CD14-positive monocyte (primary cell): ENCODE measurements at regions not wholly inside any gene's neighbourhood (a gene's known extent, or its start where the extent isn't known, plus 50 kb on each side); places are given as distances from the start of the nearest gene placed in this dataset.

Experiments used
- DNase-seq, 3 donors: peaks; one replicate each; pipeline ENCODE4 v3.0.0-alpha.2; 2011 to 2022
- H2AFZ ChIP-seq: 2 replicates; pipeline ENCODE4 v1.6.0; 2012; ENCODE audit warnings: mild to moderate bottlenecking, low read depth, low read length, inconsistent platforms; ENCODE audit not compliant: insufficient read depth, poor library complexity, severe bottlenecking
- H3K27ac ChIP-seq, 2 donors: 1 replicate in 1 of 2; 2 replicates in 1 of 2; pipeline ENCODE4 v1.5.1; 2012 to 2013; ENCODE audit warnings: low read length in 2 of 2, control low read depth in 1 of 2, inconsistent platforms in 1 of 2, low read depth in 1 of 2, mild to moderate bottlenecking in 1 of 2
- H3K27me3 ChIP-seq, 2 donors: one replicate each; pipeline versions ENCODE4 v1.6.0 to v1.6.1; 2011 to 2013; ENCODE audit warnings: low read length in 2 of 2; ENCODE audit not compliant: control insufficient read depth in 2 of 2, insufficient read depth in 2 of 2
- H3K36me3 ChIP-seq, 2 donors: replicated peaks in 1 of 2; 1 replicate in 1 of 2; 2 replicates in 1 of 2; pipeline versions ENCODE4 v1.5.1 to v1.6.1; 2012 to 2013; ENCODE audit warnings: low read length in 2 of 2, control low read depth in 1 of 2, inconsistent platforms in 1 of 2, mild to moderate bottlenecking in 1 of 2; ENCODE audit not compliant: insufficient read depth in 2 of 2, control insufficient read depth in 1 of 2
- H3K4me1 ChIP-seq, 2 donors: 1 replicate in 1 of 2; 2 replicates in 1 of 2; pipeline versions ENCODE4 v1.5.1 to v1.6.1; 2012 to 2013; ENCODE audit warnings: low read length in 2 of 2, control low read depth in 1 of 2, inconsistent platforms in 1 of 2, mild to moderate bottlenecking in 1 of 2, moderate library complexity in 1 of 2; ENCODE audit not compliant: insufficient read depth in 2 of 2, control insufficient read depth in 1 of 2
- H3K4me2 ChIP-seq: replicated peaks from 2 replicates; pipeline ENCODE3; 2012; ENCODE audit warnings: low read length, moderate library complexity, mild to moderate bottlenecking; ENCODE audit not compliant: poor library complexity, severe bottlenecking; ENCODE audit errors: extremely low read depth
- H3K4me3 ChIP-seq, 3 experiments: fragments of 200-600 bp in 1 of 3; sonication (generic) in 1 of 3; replicated peaks in 1 of 3; 1 replicate in 2 of 3; 2 replicates in 1 of 3; pipeline ENCODE4 v1.5.1; 2011 to 2013; ENCODE audit warnings: low read length in 3 of 3, mild to moderate bottlenecking in 3 of 3, control low read depth in 2 of 3, low read depth in 2 of 3, inconsistent platforms in 1 of 3, moderate library complexity in 1 of 3
- H3K79me2 ChIP-seq: 2 replicates; pipeline ENCODE4 v1.6.0; 2012; ENCODE audit warnings: mild to moderate bottlenecking, control low read depth, inconsistent platforms, low read length, moderate library complexity; ENCODE audit not compliant: insufficient read depth
- H3K9ac ChIP-seq: 2 replicates; pipeline ENCODE4 v1.6.0; 2017; ENCODE audit warnings: low read length, mild to moderate bottlenecking; ENCODE audit not compliant: insufficient read depth, poor library complexity, severe bottlenecking
- H3K9me3 ChIP-seq, 2 donors: replicated peaks in 1 of 2; 1 replicate in 1 of 2; 2 replicates in 1 of 2; pipeline versions ENCODE4 v1.5.1 to v1.6.1; 2012 to 2013; ENCODE audit warnings: low read length in 2 of 2, control low read depth in 1 of 2; ENCODE audit not compliant: control insufficient read depth in 1 of 2, insufficient read depth in 1 of 2
- H4K20me1 ChIP-seq: 2 replicates; pipeline ENCODE4 v1.6.0; 2012; ENCODE audit warnings: mild to moderate bottlenecking, low read length, control low read depth, moderate library complexity; ENCODE audit not compliant: insufficient read depth
- H3K27ac Mint-ChIP-seq, 7 donors: one replicate each; pipeline ENCODE4 v1.8.0; 2020; ENCODE audit warnings: mild to moderate bottlenecking in 7 of 7, mixed read lengths in 7 of 7, moderate library complexity in 6 of 7, inconsistent platforms in 2 of 7
- H3K27me3 Mint-ChIP-seq, 3 donors: one replicate each; pipeline ENCODE4 v1.8.0; 2021 to 2022; ENCODE audit warnings: low read depth in 3 of 3, mild to moderate bottlenecking in 3 of 3, mixed read lengths in 3 of 3, moderate library complexity in 3 of 3, inconsistent platforms in 1 of 3
- H3K36me3 Mint-ChIP-seq, 2 donors: one replicate each; pipeline ENCODE4 v1.8.0; 2020; ENCODE audit warnings: mixed read lengths in 2 of 2, inconsistent platforms in 1 of 2, mild to moderate bottlenecking in 1 of 2
- H3K4me1 Mint-ChIP-seq: one replicate; pipeline ENCODE4 v1.8.0; 2020; ENCODE audit warnings: mild to moderate bottlenecking, mixed read lengths
- H3K4me3 Mint-ChIP-seq, 2 donors: one replicate each; pipeline ENCODE4 v1.8.0; 2020; ENCODE audit warnings: mild to moderate bottlenecking in 2 of 2, mixed read lengths in 2 of 2, moderate library complexity in 1 of 2
- H3K9me3 Mint-ChIP-seq, 7 donors: one replicate each; pipeline ENCODE4 v1.8.0; 2020 to 2022; ENCODE audit warnings: mixed read lengths in 7 of 7, mild to moderate bottlenecking in 6 of 7, moderate library complexity in 6 of 7, inconsistent platforms in 2 of 7
- WGBS: methylation state at CpG from one replicate; pipeline ENCODE4 v1.1.5; 2013; ENCODE audit warnings: missing lambda C conversion rate; ENCODE audit not compliant: insufficient coverage; 5-methylcytosine and 5-hydroxymethylcytosine counted together
- intact Hi-C, 2 donors: fragments of 100-400 bp; cut with micrococcal nuclease; formaldehyde crosslinking; loops; one replicate each; pipeline versions ENCODE4 v1.15.0 to v1.15.1; 2023
- TF ChIP-seq, protein P1 (sequence below): fragments of 200-600 bp; IDR thresholded peaks from one replicate; pipeline ENCODE4 v1.8.0; 2022; ENCODE audit warnings: antibody characterized with exemption, mild to moderate bottlenecking

GRCh38 chr15:31782951-31783350 lies 247.4 kb upstream of the CHRNA7 start:
- H3K4me3 Mint-ChIP-seq, result no peak overlapping the region
- Histone ChIP-seq H3K79me2 (no peaks in the 10 kb centered on the region), H4K20me1 (no peaks in the 10 kb centered on the region), H3K36me3 (no peaks in the 10 kb centered on the region), H3K4me3 (no peak overlapping the region), H2AFZ (no peak overlapping the region), H3K9ac (no peak overlapping the region), H3K27ac (no peak overlapping the region), H3K27me3 (no peaks in the 10 kb centered on the region), H3K4me1 (no peaks in the 10 kb centered on the region), H3K4me2 (no peak overlapping the region), H3K9me3 (no peaks in the 10 kb centered on the region)
- TF ChIP-seq, protein P1, sequence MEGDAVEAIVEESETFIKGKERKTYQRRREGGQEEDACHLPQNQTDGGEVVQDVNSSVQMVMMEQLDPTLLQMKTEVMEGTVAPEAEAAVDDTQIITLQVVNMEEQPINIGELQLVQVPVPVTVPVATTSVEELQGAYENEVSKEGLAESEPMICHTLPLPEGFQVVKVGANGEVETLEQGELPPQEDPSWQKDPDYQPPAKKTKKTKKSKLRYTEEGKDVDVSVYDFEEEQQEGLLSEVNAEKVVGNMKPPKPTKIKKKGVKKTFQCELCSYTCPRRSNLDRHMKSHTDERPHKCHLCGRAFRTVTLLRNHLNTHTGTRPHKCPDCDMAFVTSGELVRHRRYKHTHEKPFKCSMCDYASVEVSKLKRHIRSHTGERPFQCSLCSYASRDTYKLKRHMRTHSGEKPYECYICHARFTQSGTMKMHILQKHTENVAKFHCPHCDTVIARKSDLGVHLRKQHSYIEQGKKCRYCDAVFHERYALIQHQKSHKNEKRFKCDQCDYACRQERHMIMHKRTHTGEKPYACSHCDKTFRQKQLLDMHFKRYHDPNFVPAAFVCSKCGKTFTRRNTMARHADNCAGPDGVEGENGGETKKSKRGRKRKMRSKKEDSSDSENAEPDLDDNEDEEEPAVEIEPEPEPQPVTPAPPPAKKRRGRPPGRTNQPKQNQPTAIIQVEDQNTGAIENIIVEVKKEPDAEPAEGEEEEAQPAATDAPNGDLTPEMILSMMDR, result no peak
- 88% methylated on average over 2 of the region's 3 CpGs for WGBS
- H3K36me3 Mint-ChIP-seq, result no peaks in the 10 kb centered on the region
- H3K9me3 Mint-ChIP-seq, result peaks cover 0 to 6% (median 0%) of the 10 kb centered on the region in 7 donors
- peaks cover 1 to 3% (median 3%) of the 10 kb centered on the region in 3 donors for H3K27me3 Mint-ChIP-seq
- DNase-seq, result no peak
- no peaks in the 10 kb centered on the region for H3K4me1 Mint-ChIP-seq
- no peak overlapping the region for H3K27ac Mint-ChIP-seq
- intact Hi-C loops, result no loop called here

GRCh38 chr15:31786360-31786759 lies 244.0 kb upstream of the CHRNA7 start:
- peak overlapping the region in 1 of 2 donors; percentile 17 for H3K4me3 Mint-ChIP-seq
- 86% methylated on average over 1 of the region's 4 CpGs for WGBS

More at GRCh38 chr15:31786360-31786759, 244.0 kb upstream of the CHRNA7 start:
- Histone ChIP-seq H3K27me3 (no peaks in the 10 kb centered on the region), H3K79me2 (no peaks in the 10 kb centered on the region), H3K4me1 (no peaks in the 10 kb centered on the region), H3K27ac (no peak overlapping the region), H2AFZ (no peak overlapping the region), H3K4me2 (no peak overlapping the region), H4K20me1 (no peaks in the 10 kb centered on the region), H3K9ac (no peak overlapping the region), H3K36me3 (no peaks in the 10 kb centered on the region), H3K4me3 (no peak overlapping the region), H3K9me3 (no peaks in the 10 kb centered on the region)
- TF ChIP-seq, protein P1, result no peak
- Mint-ChIP-seq H3K27ac (no peak overlapping the region), H3K36me3 (no peaks in the 10 kb centered on the region), H3K9me3 (peaks cover 0 to 6% (median 3%) of the 10 kb centered on the region in 7 donors), H3K4me1 (no peaks in the 10 kb centered on the region), H3K27me3 (peaks cover 0 to 3% (median 2%) of the 10 kb centered on the region in 3 donors)
- no peak for DNase-seq
- intact Hi-C loops, result no loop called here
